Stimulated activated CD4-positive, alpha-beta T cell treated with anti-CD3 and anti-CD28 coated beads, Interleukin-2, amount 100 ng/mL, for 24 hours (primary cell): ENCODE measurements at regions not wholly inside any gene's neighbourhood (a gene's known extent, or its start where the extent isn't known, plus 50 kb on each side); places are given as distances from the start of the nearest gene placed in this dataset.

Experiments used
- DNase-seq, 2 donors: peaks; one replicate each; pipeline ENCODE4 v3.0.0-alpha.2; 2020

DNA sequence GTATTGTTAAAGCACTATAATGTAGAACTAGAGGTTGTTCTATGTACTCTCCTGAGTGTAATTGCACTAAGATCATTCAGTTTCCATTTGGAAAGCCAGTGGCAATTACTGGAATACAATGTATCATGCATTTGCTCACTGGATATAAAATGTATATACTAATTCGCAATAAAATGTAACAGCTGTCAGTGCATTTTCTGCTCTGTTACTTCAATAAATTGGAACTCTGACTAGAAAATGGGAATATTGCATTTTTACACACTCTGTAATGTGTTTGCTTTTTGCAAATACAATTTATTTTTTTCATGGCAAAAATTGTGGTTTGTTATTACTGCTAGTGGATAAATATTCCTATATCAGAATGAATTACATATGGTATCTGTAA lies 893.8 kb upstream of the POU3F3 start:
- no peak for DNase-seq

DNA sequence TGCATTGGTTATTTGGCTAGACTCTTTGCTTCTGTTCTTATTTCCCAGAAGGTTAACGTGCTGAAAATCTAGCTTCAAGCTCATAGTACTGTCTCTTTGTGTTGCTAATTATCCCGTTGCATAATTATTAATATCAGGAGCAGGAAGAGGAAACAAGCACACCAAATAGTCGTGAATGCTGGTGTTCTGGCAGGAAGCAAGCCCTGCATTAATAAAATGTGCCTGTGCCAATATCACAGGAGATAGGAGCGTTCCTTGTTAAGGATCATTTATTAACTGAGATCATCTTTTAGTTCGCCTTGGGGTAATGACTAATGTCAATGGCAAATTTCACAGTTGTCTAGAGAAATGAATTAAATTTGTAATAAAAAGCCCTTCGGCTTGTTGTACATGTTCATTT lies 893.0 kb upstream of the POU3F3 start:
- no peak for DNase-seq

DNA sequence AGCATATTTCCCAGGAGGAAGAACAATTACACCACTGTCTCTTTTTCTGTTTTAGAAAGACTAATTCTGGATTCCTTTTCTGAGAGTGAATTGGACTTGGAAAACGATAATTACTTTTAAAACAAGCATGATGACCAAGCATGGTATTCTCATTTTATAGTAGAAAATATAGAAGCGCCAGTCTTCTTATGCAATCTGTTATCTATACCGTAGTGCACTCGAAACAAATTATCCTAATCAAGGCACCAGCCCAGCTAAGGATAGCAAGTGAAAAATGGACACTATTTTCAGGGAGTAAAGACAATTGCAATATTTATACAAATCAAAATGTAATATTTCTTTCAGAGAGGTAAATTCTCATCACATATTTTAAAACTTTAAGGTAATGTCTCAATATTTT lies 892.1 kb upstream of the POU3F3 start:
- no peak for DNase-seq

- no peak for DNase-seq
Measured at GRCh38 chr2:103962670-103963069, 891.2 kb upstream of the POU3F3 start.

- DNase-seq: no peak
Measured at GRCh38 chr2:103963146-103963725, 890.7 kb upstream of the POU3F3 start.

DNA sequence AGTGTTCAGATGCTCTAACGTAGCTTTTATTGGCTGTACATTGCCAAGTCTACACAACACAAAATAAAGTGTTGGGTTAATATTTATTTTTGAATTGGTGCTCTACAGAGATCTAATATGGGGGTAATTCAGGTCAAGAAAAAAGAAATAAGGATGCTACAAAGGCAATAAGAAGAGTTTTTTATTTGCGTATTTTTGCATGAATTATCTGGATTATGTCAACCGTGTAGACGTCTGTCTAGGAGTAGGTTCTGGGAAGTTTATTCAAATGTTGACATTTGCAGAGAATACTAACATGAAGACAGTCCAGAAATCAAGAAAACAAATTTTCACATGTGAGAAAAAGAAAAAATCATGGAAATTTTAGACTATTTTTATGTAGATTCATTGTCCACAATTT lies 876.7 kb upstream of the POU3F3 start:
- DNase-seq: no peak

DNA sequence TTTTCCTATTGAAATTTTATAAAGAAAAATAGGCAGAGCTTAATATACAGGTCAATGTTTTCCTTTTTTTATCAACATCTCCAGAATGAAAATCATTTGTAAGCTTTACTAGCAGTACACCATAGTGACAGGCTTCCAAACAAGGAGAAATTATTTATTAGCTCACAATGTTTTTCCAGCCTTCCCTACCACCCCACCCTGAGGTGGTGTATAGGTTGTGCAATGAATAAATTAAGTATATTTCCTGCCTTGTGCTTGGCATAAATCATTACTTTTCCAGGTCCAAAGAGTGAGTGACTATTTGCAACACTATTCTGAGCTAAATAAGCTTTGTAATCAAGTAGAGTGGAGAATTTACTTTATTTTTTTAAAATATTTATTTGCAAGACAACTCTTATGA lies 876.2 kb upstream of the POU3F3 start:
- DNase-seq: no peak

- DNase-seq: no peak
Measured at GRCh38 chr2:103980401-103980800, 873.5 kb upstream of the POU3F3 start.

DNA sequence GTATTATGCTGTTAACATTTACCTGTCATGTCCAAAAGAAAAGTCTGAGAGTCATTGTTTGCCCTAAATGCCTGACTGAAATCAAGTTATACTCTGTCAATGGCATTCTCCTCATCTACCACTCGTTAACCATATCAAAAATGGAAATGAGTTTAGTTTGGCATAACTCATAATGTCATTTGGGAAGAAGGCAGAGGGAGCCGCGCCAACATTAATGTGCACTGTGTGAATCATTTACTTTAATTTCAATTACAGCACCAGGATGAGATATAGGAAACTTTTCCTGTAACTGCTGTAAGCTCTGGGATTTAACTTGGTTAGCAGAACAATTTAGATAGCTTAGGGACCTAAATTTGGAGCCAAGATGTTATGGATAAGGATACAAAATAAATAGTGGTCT lies 871.2 kb upstream of the POU3F3 start:
- no peak for DNase-seq

GRCh38 chr2:103986001-103986400 lies 867.9 kb upstream of the POU3F3 start:
- DNase-seq: no peak

GRCh38 chr2:103991591-103991990 lies 862.3 kb upstream of the POU3F3 start:
- no peak for DNase-seq

DNA sequence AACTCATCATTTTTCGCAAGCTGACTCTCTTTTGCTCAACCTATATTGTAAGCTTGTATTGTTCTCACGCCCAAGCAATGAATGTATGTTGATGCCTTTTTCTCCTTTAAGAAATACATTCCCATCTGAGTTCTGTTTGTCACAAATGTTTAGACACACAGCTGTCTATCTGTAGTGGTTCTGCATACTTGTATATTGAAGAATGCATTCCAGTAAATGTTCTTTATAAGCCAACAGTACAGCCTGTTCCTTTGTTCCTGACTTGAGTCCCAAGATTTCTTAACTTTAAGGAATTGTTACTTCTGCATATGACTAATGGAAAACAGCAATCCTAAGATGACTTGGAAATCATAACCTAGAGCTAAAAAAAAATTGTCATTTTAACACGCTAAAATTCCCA lies 849.1 kb upstream of the POU3F3 start:
- no peak for DNase-seq

- DNase-seq: no peak
Measured at GRCh38 chr2:104016801-104017200, 837.1 kb upstream of the POU3F3 start.

DNA sequence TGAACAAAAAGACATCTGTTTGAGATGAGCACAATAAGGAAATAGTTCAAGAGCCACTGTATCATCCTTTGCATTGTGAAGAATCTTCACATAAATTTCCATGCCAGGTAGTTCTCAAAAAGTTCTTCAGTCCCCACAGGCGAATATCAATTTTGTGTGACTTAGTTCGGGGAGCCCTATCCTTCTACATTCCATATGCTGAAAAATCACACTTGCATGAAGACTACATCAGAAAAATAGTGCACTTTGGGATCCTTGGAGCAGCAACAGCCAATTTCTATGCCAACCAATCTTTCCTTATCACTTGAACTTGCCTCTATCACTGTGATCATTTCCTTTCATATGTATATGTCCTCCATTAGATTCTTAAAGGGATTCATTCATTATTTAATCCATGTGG lies 830.6 kb upstream of the POU3F3 start:
- DNase-seq: no peak

DNA sequence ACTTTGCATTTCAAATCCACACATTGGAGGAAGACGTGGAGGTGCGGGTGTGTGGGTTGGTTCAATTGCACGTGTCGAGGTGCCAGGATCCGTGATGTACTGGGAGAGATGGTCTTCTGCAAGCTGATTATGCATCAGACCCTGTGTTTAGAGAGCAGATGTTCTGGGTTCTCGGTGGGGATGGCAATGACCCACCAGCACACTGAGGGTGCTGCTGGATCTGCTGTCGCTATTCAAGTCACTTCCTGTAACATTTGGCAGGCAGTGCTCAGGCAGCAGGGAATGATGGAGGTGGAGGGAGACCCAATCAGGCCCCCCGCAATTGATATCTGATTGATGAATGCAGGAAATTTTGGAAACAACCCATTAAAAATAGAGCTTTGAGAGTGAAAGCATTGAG lies 830.1 kb upstream of the POU3F3 start:
- no peak for DNase-seq

DNA sequence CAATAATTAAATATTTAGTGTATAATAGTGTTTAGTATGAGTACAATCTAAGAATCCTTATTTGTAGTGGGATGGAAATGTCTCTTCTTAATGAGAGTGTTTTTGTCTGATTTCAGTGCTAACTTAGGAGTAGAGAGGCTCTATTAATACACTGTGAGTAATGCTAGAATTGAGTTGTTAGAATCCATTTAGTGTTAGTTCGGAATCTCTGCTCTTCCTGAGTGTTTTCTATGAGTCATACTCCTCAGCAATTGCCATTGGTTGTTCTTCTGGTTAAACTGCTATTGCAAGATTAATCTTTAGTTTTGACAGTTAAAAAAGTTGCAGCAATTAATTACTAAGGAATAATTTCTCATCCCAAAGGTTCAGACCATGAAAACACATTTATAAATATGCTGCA lies 828.6 kb upstream of the POU3F3 start:
- DNase-seq: no peak

DNA sequence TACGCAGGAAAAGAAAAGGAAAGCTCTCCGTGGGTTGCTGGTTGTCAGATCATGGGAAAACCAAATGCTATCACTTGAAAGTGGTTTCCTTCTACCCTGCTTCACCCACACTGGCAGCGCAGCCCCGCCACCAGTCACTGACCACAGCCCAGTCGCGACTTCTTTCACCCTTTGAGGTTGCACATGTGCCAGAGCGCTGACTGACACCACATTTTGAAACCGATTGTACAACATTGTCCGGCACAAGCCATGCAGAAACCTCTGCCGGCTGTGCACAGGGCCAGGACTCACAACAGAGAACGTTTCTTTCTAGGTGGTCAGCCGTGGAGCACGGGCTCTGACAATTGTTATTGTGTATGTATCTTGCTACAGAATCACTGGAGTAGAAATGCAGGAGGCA lies 827.2 kb upstream of the POU3F3 start:
- DNase-seq: no peak

- no peak for DNase-seq
Measured at GRCh38 chr2:104027321-104027720, 826.6 kb upstream of the POU3F3 start.

- DNase-seq: no peak
Measured at GRCh38 chr2:104028061-104028460, 825.9 kb upstream of the POU3F3 start.

GRCh38 chr2:104033399-104033798 lies 820.5 kb upstream of the POU3F3 start:
- DNase-seq: no peak

DNA sequence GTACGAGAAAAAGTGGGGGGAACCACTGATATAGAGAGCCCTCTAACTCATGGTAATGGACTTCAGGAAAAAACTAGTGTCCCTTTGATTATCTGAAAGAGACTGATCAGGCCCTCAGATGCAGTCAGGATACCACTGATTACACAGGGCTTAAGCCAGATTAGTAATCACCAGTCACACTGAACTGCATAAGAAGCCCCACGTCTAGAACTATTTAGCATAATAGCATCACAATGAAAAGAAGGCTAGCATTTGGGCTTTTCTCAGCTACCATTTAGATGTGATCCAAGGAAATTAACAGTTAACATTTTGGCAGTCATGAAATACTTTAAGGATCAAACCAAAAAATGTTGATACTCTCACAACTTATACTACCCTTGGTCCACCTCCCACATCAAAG lies 813.1 kb upstream of the POU3F3 start:
- no peak for DNase-seq

DNA sequence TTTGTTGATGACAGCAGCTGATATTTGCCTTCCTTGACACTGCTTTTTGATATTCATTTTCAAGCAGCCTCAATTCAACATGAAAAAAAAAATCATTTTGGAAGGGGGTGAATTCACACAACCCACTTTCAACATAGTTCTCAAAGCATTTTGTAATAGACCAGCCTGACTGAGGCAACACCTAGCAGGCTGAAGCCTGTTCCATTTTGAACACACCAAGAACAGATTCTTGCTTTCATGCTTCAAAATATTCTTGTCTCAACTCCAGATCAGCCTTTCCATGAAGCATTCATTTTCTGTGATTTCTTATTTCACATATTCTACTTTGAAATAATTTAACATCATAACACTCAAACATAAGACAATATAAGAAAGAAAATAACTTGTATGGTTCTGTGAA lies 812.6 kb upstream of the POU3F3 start:
- DNase-seq: no peak

DNA sequence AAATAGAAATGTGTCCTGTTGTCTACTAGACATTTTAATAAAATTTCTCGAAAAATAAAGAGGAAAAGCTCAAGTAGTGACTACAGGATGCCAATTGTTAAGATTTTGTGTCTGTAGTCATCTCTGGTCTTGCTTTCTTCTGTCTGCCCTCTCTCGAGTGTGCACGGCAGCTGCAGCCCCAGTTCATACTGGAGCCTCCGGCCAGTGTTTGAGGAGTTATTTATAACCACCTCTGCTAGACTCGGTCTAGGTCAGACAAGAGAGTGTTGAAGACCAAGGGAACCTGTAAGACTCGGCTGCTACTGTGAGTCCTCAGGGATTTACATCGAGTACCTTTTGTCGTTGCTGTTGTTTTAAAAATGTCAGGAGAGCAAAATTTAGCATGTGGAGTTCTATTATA lies 810.1 kb upstream of the POU3F3 start:
- DNase-seq: no peak

DNA sequence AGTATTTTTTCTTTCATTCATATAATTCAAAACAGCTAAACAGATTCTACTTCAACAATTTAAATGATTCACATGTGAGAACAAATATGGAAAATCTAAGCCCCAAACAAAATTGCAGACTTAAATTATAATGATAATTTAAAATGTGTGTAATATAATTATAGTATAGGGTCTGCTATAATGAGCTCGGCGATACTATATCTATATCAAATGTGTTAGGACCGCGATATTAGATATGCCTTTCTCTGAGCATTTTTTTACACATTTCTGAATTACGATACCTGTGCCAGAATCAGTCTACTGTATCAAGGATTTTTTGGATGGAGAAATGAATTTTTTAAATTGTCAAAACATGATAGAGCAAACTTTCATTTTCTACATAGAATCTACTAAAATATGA lies 808.8 kb upstream of the POU3F3 start:
- DNase-seq: no peak

DNA sequence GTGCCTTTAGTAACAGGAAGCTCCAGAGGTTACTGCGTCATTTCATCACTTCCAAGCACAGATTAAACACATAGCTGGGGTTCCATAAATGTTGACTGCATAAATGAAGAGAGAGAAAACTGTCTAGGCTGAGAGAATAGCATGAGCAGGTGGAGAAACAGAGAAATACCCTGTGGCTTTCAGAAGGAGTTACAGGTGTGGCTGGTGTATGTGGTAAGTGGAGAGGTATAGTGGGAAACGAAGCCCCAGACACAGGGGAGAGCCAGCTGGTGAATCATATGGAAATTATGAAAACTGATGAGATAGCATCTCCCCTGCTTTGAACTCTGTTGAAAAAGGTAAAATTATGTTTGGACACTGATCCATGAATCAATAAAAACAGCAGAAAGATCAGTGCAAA lies 807.4 kb upstream of the POU3F3 start:
- no peak for DNase-seq

DNA sequence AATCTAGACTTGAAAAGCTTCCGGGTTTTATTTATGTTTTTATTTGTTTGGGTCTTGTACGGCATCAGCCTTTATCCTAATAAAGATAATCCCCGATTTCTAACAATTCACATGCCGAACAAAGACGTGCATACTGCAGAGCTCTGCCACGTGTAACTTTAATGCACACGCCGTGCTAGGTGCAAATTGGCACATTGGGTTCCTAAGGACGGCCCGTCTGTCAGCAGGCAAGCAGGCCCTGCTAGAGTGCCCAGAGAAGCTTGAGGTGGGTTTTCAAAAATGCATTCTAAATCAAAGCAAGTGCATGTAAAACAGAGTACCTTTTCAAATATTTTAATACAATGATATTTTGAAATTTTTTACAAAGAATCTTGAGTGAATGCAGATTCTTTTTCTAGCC lies 806.4 kb upstream of the POU3F3 start:
- no peak for DNase-seq
